Heart left ventricle (tissue), 16 donors: ENCODE measurements at regions not wholly inside any gene's neighbourhood (a gene's known extent, or its start where the extent isn't known, plus 50 kb on each side); places are given as distances from the start of the nearest gene placed in this dataset.

Experiments
- ATAC-seq, 4 donors: fragments of 200-7000 bp; cut with Tn5 transposase; one replicate each; pipeline ENCODE4 v1.9.1; 2020 to 2022; ENCODE audit warnings: moderate library complexity in 4 of 4, mild to moderate bottlenecking in 3 of 4, moderate number of reproducible peaks in 1 of 4
- DNase-seq, 5 donors: peaks; one replicate each; pipeline ENCODE4 v3.0.0-alpha.2; 2020
- H3K27ac ChIP-seq, 12 donors: fragments of 200-600 bp; sonication (generic) in 4 of 12; one replicate each; pipeline versions ENCODE4 v1.5.0 to v1.8.0; 2016 to 2022; ENCODE audit warnings: mild to moderate bottlenecking in 2 of 12
- H3K27me3 ChIP-seq, 9 donors: fragments of 200-600 bp; sonication (generic) in 2 of 9; one replicate each; pipeline versions ENCODE4 v1.5.1 to v1.8.0; 2016 to 2022; ENCODE audit warnings: mild to moderate bottlenecking in 3 of 9
- H3K36me3 ChIP-seq, 9 donors: fragments of 200-600 bp; sonication (generic) in 2 of 9; one replicate each; pipeline versions ENCODE4 v1.5.0 to v1.8.0; 2018 to 2022; ENCODE audit warnings: mild to moderate bottlenecking in 2 of 9
- H3K4me1 ChIP-seq, 12 donors: fragments of 200-600 bp; sonication (generic) in 4 of 12; one replicate each; pipeline versions ENCODE4 v1.5.0 to v1.8.0; 2016 to 2022; ENCODE audit warnings: mild to moderate bottlenecking in 3 of 12
- H3K4me3 ChIP-seq, 12 donors: fragments of 200-600 bp; sonication (generic) in 4 of 12; one replicate each; pipeline versions ENCODE4 v1.5.0 to v1.8.0; 2017 to 2022; ENCODE audit warnings: mild to moderate bottlenecking in 9 of 12, moderate library complexity in 4 of 12
- H3K9me3 ChIP-seq, 12 donors: fragments of 200-600 bp; sonication (generic) in 4 of 12; one replicate each; pipeline versions ENCODE4 v1.5.0 to v1.8.0; 2016 to 2022; ENCODE audit warnings: mild to moderate bottlenecking in 1 of 12
- POLR2A ChIP-seq, 2 donors: fragments of 450-650 bp; IDR thresholded peaks; one replicate each; pipeline ENCODE4 v1.6.1; 2017; ENCODE audit warnings: antibody characterized with exemption in 2 of 2, mild to moderate bottlenecking in 2 of 2, moderate library complexity in 2 of 2
- WGBS, 4 donors: extraction: QIAGEN DNeasy Blood & Tissue Kit in 2 of 4; methylation state at CpG; one replicate each; pipeline versions ENCODE4 v1.1.5 to v1.1.7; 2013 to 2018; 5-methylcytosine and 5-hydroxymethylcytosine counted together
- intact Hi-C, 10 donors: fragments of 100-400 bp; cut with DNase I; formaldehyde crosslinking; loops; one replicate each; pipeline versions ENCODE4 v1.11.1 to v1.14.2; 2022
- TF ChIP-seq, protein P1 (sequence below), 12 donors: fragments of 200-600 bp; sonication (generic) in 4 of 12; IDR thresholded peaks; one replicate each; pipeline versions ENCODE4 v1.5.0 to v1.8.0; 2018 to 2022; ENCODE audit warnings: antibody characterized with exemption in 12 of 12, mild to moderate bottlenecking in 5 of 12
- donor health status: ischemic (EF 13 %, LVEDD 7.1; RV severe dilation, severe dysfunction).
- donor health status: healthy with polysubstance abuse.
- donor health status: DM: no; HTN: yes; CAD: no.
- donor health status: DM: no; HTN: no; CAD: no.
- donor health status: ischemic (EF 25% LVEDD 6.9; RV normal size, moderate dysfunction).
- donor health status: ischemic (EF 25% LVEDD 5.7; RV mildly dilated, moderate dysfunction).
- donor health status: healthy.
- donor health status: DM: yes; HTN: yes; CAD: no.
- donor health status: ischemic (EF 35%, LVEDD 5.7; RV mildly dilated, moderate dysfunction).
- donor health status: nonischemic (EF 11% LVEDD 7.7; RV severe dilation, severe dysfunction).
- donor health status: DM: yes; HTN: yes; CAD: no.
- donor health status: PGD.
- donor health status: ischemic (EF 29% LVEDD 5.4; RV normal size, mild dysfunction).
- donor health status: nonischemic (EF 23%, LVEDD 6.1; RV moderate dilation, normal function).

GRCh38 chr7:81308643-81309322 lies 389.9 kb upstream of the SEMA3C start:
- Histone ChIP-seq H3K27ac (no peak overlapping the region), H3K36me3 (no peaks in the 10 kb centered on the region), H3K27me3 (no peaks in the 10 kb centered on the region), H3K4me3 (no peak overlapping the region), H3K4me1 (no peaks in the 10 kb centered on the region), H3K9me3 (no peaks in the 10 kb centered on the region)
- TF ChIP-seq POLR2A (IDR thresholded peaks at IDR 0.05) = no peak
- TF ChIP-seq, protein P1, sequence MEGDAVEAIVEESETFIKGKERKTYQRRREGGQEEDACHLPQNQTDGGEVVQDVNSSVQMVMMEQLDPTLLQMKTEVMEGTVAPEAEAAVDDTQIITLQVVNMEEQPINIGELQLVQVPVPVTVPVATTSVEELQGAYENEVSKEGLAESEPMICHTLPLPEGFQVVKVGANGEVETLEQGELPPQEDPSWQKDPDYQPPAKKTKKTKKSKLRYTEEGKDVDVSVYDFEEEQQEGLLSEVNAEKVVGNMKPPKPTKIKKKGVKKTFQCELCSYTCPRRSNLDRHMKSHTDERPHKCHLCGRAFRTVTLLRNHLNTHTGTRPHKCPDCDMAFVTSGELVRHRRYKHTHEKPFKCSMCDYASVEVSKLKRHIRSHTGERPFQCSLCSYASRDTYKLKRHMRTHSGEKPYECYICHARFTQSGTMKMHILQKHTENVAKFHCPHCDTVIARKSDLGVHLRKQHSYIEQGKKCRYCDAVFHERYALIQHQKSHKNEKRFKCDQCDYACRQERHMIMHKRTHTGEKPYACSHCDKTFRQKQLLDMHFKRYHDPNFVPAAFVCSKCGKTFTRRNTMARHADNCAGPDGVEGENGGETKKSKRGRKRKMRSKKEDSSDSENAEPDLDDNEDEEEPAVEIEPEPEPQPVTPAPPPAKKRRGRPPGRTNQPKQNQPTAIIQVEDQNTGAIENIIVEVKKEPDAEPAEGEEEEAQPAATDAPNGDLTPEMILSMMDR (IDR thresholded peaks at IDR 0.05) = no peak
- DNase-seq (no peak), ATAC-seq (no peak)
- 27 to 39% (median 36%) methylated on average over 2 of the region's 2 CpGs for WGBS, 4 donors
- intact Hi-C loops = no loop called here

GRCh38 chr7:81301815-81302214 lies 383.0 kb upstream of the SEMA3C start:
- no peak for ATAC-seq
- intact Hi-C loops = no loop called here
- no peaks in the 10 kb centered on the region for H3K4me1 ChIP-seq
- TF ChIP-seq POLR2A (IDR thresholded peaks at IDR 0.05) = no peak
- TF ChIP-seq, protein P1 (IDR thresholded peaks at IDR 0.05) = no peak
- no peak overlapping the region for H3K4me3 ChIP-seq
- no peak overlapping the region for H3K27ac ChIP-seq
- no peaks in the 10 kb centered on the region for H3K27me3 ChIP-seq
- no peaks in the 10 kb centered on the region for H3K9me3 ChIP-seq
- no peak for DNase-seq
- 63 to 79% (median 72%) methylated on average over 2 of the region's 2 CpGs for WGBS, 4 donors
- no peaks in the 10 kb centered on the region for H3K36me3 ChIP-seq

GRCh38 chr7:81300753-81301152 lies 381.9 kb upstream of the SEMA3C start:
- WGBS, 4 donors = 85 to 95% (median 89%) methylated on average over 3 of the region's 3 CpGs
- no peaks in the 10 kb centered on the region for H3K27me3 ChIP-seq
- H3K36me3 ChIP-seq = no peaks in the 10 kb centered on the region
- H3K27ac ChIP-seq = no peak overlapping the region
- no peaks in the 10 kb centered on the region for H3K9me3 ChIP-seq
- ATAC-seq = no peak
- H3K4me1 ChIP-seq = no peaks in the 10 kb centered on the region
- no peak overlapping the region for H3K4me3 ChIP-seq
- TF ChIP-seq, protein P1 (IDR thresholded peaks at IDR 0.05) = no peak
- intact Hi-C loops = no loop called here
- no peak for DNase-seq

DNA sequence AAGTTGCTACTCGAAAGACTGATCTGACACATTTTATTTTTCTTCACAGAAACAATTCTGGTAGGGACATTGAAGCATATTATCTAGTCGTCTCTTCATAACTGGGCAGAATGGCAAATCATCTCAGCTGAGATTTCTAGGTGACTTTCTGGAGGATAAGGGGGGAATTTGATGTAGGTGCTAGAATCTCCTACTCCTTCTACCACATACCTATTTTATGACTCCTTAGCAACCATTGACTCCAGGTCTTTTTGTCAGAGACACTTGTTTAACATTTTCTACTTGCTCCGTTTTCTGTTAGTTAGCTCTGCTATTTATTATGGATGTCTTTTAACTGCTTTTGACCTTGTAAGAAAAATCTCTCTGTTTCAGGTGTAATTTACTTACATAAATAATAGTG lies 380.9 kb upstream of the SEMA3C start:
- no peak overlapping the region for H3K27ac ChIP-seq
- ATAC-seq (no peak), DNase-seq (no peak)
- H3K9me3 ChIP-seq = no peaks in the 10 kb centered on the region
- intact Hi-C loops = no loop called here
- no peak overlapping the region for H3K4me3 ChIP-seq
- 60 to 69% (median 60%) methylated on average over 3 of the region's 3 CpGs for whole genome bisulfite sequencing, 4 donors
- H3K36me3 ChIP-seq = no peaks in the 10 kb centered on the region
- no peaks in the 10 kb centered on the region for H3K4me1 ChIP-seq
- TF ChIP-seq, protein P1 (IDR thresholded peaks at IDR 0.05) = no peak
- TF ChIP-seq POLR2A (IDR thresholded peaks at IDR 0.05) = no peak
- no peaks in the 10 kb centered on the region for H3K27me3 ChIP-seq
